PC-9 (cell line): ENCODE measurements at regions not wholly inside any gene's neighbourhood (a gene's known extent, or its start where the extent isn't known, plus 50 kb on each side); places are given as distances from the start of the nearest gene placed in this dataset.

ENCODE experiments used
- BruUV-seq: library from RNA; stranded (reverse); fragments of 400-500 nt; replicated peaks from 2 replicates; lab custom pipeline; 2021; lab: Mats Ljungman, UMichigan
- CTCF ChIA-PET: fragments of 300-600 bp; sonication (Branson Sonifier 250); formaldehyde crosslinking; loops from one replicate; lab custom pipeline; 2022; ENCODE audit warnings: antibody characterized with exemption; lab: Charles Lee
- POLR2A ChIA-PET: fragments of 300-600 bp; sonication (Branson Sonifier 250); formaldehyde crosslinking; loops from one replicate; lab custom pipeline; 2022; ENCODE audit warnings: antibody characterized with exemption; ENCODE audit not compliant: unreplicated experiment; lab: Charles Lee
- DNase-seq, 2 experiments: peaks; one replicate each; pipeline versions ENCODE4 v3.0.0 to v3.0.0-alpha.2; 2015 to 2022; ENCODE audit warnings: mixed read lengths in 1 of 2
- H2AFZ ChIP-seq: fragments of 200-600 bp; sonication (generic); 2 replicates; pipeline ENCODE4 v1.8.1; 2017; ENCODE audit warnings: antibody characterized with exemption
- H3F3A ChIP-seq: fragments of 200-600 bp; sonication (generic); 2 replicates; pipeline ENCODE4 v1.8.1; 2017; ENCODE audit warnings: antibody characterized with exemption, mild to moderate bottlenecking, low read depth; ENCODE audit not compliant: insufficient read depth
- H3K27ac ChIP-seq: fragments of 200-600 bp; sonication (generic); 2 replicates; pipeline ENCODE4 v1.6.1; 2016; ENCODE audit warnings: mixed run types
- H3K27me3 ChIP-seq: fragments of 200-600 bp; sonication (generic); 2 replicates; pipeline ENCODE4 v1.6.1; 2016; ENCODE audit warnings: low read depth, mixed run types; ENCODE audit not compliant: insufficient read depth
- H3K36me3 ChIP-seq: fragments of 200-600 bp; sonication (generic); 2 replicates; pipeline ENCODE4 v1.6.1; 2016; ENCODE audit warnings: low read depth, mixed run types
- H3K4me1 ChIP-seq: fragments of 200-600 bp; sonication (generic); replicated peaks from 2 replicates; pipeline ENCODE4 v1.6.1; 2016; ENCODE audit warnings: mixed run types; ENCODE audit not compliant: insufficient read depth
- H3K4me2 ChIP-seq: fragments of 200-600 bp; sonication (generic); 2 replicates; pipeline ENCODE4 v1.6.1; 2017; ENCODE audit warnings: mixed run types
- H3K4me3 ChIP-seq: fragments of 200-600 bp; sonication (generic); 2 replicates; pipeline ENCODE4 v1.6.1; 2016; ENCODE audit warnings: mixed run types
- H3K79me2 ChIP-seq: fragments of 200-600 bp; sonication (generic); 2 replicates; pipeline ENCODE4 v1.6.1; 2017; ENCODE audit warnings: low read depth, mixed run types
- H3K9me2 ChIP-seq: fragments of 200-600 bp; sonication (generic); 2 replicates; pipeline ENCODE4 v1.8.1; 2017; ENCODE audit warnings: mild to moderate bottlenecking; ENCODE audit not compliant: insufficient read depth
- H3K9me3 ChIP-seq: fragments of 200-600 bp; sonication (generic); 2 replicates; pipeline ENCODE4 v1.8.1; 2016; ENCODE audit warnings: low read depth; ENCODE audit not compliant: insufficient read depth
- H4K20me1 ChIP-seq: fragments of 200-600 bp; sonication (generic); 2 replicates; pipeline ENCODE4 v1.8.1; 2017; ENCODE audit not compliant: insufficient read depth
- CTCF ChIP-seq: fragments of 200-600 bp; sonication (generic); conservative IDR thresholded peaks from 2 replicates; pipeline ENCODE4 v1.6.1; 2017; ENCODE audit warnings: mixed run types, antibody characterized with exemption, mild to moderate bottlenecking, moderate library complexity
- EZH2 ChIP-seq: fragments of 200-600 bp; sonication (generic); IDR thresholded peaks from 2 replicates; pipeline ENCODE4 v1.8.0; 2017; ENCODE audit warnings: antibody characterized with exemption, low read depth
- intact Hi-C: fragments of 100-400 bp; cut with micrococcal nuclease; formaldehyde crosslinking; loops from one replicate; pipeline ENCODE4 v1.10.0; 2022; ENCODE audit not compliant: unreplicated experiment

GRCh38 chr6:165052561-165053480 lies 256.6 kb downstream of the C6orf118 start:
- Histone ChIP-seq H3K4me1 (no peaks in the 10 kb centered on the region), H3K27me3 (peaks cover 25% of the 10 kb centered on the region; the same call in 1 of the 2 replicates), H3K4me2 (no peak overlapping the region), H4K20me1 (no peaks in the 10 kb centered on the region), H3K27ac (no peak overlapping the region), H3K4me3 (no peak overlapping the region), H2AFZ (no peak overlapping the region), H3K36me3 (no peaks in the 10 kb centered on the region), H3K9me3 (no peaks in the 10 kb centered on the region), H3K79me2 (no peaks in the 10 kb centered on the region), H3K9me2 (no peaks in the 10 kb centered on the region), H3F3A (no peaks in the 10 kb centered on the region)
- no TSS peak for BruUV-seq
- ChIA-PET CTCF (no interaction called here), POLR2A (no interaction called here)
- TF ChIP-seq CTCF (no peak), EZH2 (no peak)
- intact Hi-C loops = no loop called here
- DNase-seq = no peak

- BruUV-seq = no TSS peak
- DNase-seq = peak in 1 of 2 experiments; percentile 3
Observed at GRCh38 chr6:165049362-165049761, 260.0 kb downstream of the C6orf118 start.

GRCh38 chr6:165047952-165048351 lies 261.5 kb downstream of the C6orf118 start:
- Histone ChIP-seq H3K4me3 (no peak overlapping the region), H3K9me3 (no peaks in the 10 kb centered on the region), H3F3A (no peaks in the 10 kb centered on the region), H3K9me2 (no peaks in the 10 kb centered on the region), H3K4me2 (no peak overlapping the region), H3K27me3 (peaks cover 3% of the 10 kb centered on the region; the same call in 1 of the 2 replicates), H4K20me1 (no peaks in the 10 kb centered on the region), H3K4me1 (no peaks in the 10 kb centered on the region), H2AFZ (no peak overlapping the region), H3K27ac (no peak overlapping the region), H3K36me3 (no peaks in the 10 kb centered on the region), H3K79me2 (no peaks in the 10 kb centered on the region)
- no TSS peak for BruUV-seq
- CTCF ChIA-PET = no interaction called here
- intact Hi-C loops = no loop called here
- no peak for TF ChIP-seq EZH2
- TF ChIP-seq CTCF = no peak
- DNase-seq = no peak
- POLR2A ChIA-PET = no interaction called here

More at GRCh38 chr6:165049362-165049761, 260.0 kb downstream of the C6orf118 start:
- intact Hi-C loops = no loop called here
- Histone ChIP-seq H3F3A (no peaks in the 10 kb centered on the region), H3K27ac (no peak overlapping the region), H3K4me3 (no peak overlapping the region), H3K27me3 (peaks cover 3% of the 10 kb centered on the region; the same call in 1 of the 2 replicates), H3K4me1 (no peaks in the 10 kb centered on the region), H3K9me2 (no peaks in the 10 kb centered on the region), H3K9me3 (no peaks in the 10 kb centered on the region), H2AFZ (no peak overlapping the region), H3K4me2 (no peak overlapping the region), H4K20me1 (no peaks in the 10 kb centered on the region), H3K36me3 (no peaks in the 10 kb centered on the region), H3K79me2 (no peaks in the 10 kb centered on the region)
- POLR2A ChIA-PET = no interaction called here
- CTCF ChIA-PET = no interaction called here
- peak; percentile 74 for TF ChIP-seq CTCF
- TF ChIP-seq EZH2 = no peak
